GM19023 (cell line): ENCODE measurements at regions not wholly inside any gene's neighbourhood (a gene's known extent, or its start where the extent isn't known, plus 50 kb on each side); places are given as distances from the start of the nearest gene placed in this dataset.
"Not testable (repeated sequence)": the region's sequence is repeated elsewhere in the genome, so short reads cannot be mapped to it uniquely, and the experiment has no call there.

Source experiments
- ATAC-seq: cut with Tn5 transposase; IDR thresholded peaks from one replicate; pipeline ENCODE4 v1.9.1; 2021; ENCODE audit warnings: mild to moderate bottlenecking, moderate library complexity; ENCODE audit not compliant: unreplicated experiment

GRCh38 chr17:45646288-45646988 lies 137.7 kb upstream of the CRHR1 start:
- no peak for ATAC-seq

- no peak for ATAC-seq
Observed at GRCh38 chr17:45648642-45649041, 135.5 kb upstream of the CRHR1 start.

- no peak for ATAC-seq
Observed at GRCh38 chr17:45649796-45650195, 134.3 kb upstream of the CRHR1 start.

DNA sequence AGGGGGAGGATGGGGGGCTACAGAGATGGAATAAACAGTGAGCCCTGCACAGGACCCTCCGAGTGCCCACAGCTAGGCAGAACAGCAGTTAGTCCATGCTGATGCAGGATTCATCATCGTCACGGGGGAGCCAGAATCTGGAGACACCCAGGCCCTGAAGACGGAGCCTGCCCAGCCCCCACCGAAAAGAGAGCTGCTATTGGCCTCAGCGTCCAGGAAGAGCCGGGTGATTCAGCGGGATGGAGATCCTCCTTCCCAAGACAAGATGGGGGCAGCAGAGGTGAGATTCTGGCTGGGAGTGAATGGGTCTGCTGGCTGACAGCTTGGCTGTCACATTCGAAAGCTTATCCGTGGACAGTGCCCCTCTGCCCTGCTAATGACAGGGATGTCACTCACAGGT lies 133.6 kb upstream of the CRHR1 start:
- no peak for ATAC-seq

DNA sequence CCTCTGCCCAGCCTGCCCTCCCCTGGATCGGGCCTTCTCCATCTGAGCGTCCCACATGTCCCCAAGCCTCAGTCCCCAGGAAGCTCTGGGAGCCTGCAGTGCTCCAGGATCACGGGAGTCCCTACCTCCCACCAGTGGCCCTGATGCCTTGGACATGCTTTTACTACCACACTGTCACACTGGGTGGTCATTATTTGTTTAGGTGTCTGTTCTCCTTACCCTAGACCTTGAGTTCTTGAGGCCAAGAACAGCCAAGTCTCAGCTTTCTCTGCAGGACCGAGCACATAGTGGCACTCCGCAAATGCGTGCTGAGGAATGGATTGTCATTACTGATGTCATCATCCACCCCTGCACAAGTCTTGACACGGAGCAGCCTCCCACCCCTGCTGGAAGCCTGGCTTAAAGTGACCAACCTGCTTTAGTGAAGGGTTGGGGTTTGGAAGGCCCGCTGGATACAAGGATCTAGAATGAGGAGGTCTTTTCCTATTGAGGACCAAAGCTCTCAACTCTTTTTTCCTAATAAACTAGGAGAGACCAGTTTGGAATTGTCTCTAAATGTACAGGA lies 132.9 kb upstream of the CRHR1 start:
- no peak for ATAC-seq

DNA sequence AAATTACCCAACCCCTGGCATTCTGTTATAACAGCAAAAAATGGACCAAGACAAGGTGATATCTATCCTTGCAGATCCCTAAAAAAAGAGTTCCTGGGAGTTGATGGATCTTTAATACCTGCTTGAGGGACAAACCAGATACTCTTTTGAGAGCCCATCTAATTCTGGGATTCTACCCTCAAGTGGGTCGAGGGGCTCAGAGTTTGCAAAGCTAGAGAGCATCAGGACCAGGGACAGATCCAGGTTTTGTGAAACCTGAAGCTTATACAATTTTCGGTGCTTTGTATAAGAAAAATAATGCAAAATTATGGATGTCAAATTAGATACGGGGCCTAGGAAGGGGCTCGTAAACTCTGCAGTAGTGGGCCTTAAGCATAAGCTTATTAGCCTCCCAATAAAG lies 130.5 kb upstream of the CRHR1 start:
- no peak for ATAC-seq

- no peak for ATAC-seq
Observed at GRCh38 chr17:45656527-45657181, 127.5 kb upstream of the CRHR1 start.

GRCh38 chr17:45660474-45660873 lies 123.6 kb upstream of the CRHR1 start:
- ATAC-seq: no peak

GRCh38 chr17:45662432-45662831 lies 121.7 kb upstream of the CRHR1 start:
- ATAC-seq: no peak

- ATAC-seq: no peak
Observed at GRCh38 chr17:45663772-45664171, 120.3 kb upstream of the CRHR1 start.

- no peak for ATAC-seq
Observed at GRCh38 chr17:45664921-45665320, 119.2 kb upstream of the CRHR1 start.

GRCh38 chr17:45666046-45666600 lies 118.0 kb upstream of the CRHR1 start:
- ATAC-seq: no peak

DNA sequence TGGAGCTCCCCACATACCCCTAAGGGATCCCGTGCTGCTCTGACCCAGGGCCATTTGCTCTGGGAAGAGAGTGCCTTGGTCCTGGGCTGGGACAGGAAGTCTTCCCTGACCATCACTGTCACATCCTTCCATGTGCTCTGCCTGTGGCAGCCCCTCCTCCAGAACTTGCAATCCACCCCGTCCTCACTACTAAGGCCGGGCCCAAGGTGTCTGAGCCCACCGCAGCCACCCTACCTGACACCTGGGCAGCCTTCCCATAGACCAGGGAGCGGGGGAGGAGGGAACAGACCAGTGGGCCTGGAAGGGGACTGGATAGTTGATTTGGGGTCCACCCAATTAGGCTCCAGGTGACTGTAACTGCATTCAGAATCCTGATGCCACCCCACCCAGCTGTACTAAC lies 117.5 kb upstream of the CRHR1 start:
- ATAC-seq: no peak

- no peak for ATAC-seq
Observed at GRCh38 chr17:45667591-45668171, 116.4 kb upstream of the CRHR1 start.

GRCh38 chr17:45668316-45668715 lies 115.8 kb upstream of the CRHR1 start:
- no peak for ATAC-seq

DNA sequence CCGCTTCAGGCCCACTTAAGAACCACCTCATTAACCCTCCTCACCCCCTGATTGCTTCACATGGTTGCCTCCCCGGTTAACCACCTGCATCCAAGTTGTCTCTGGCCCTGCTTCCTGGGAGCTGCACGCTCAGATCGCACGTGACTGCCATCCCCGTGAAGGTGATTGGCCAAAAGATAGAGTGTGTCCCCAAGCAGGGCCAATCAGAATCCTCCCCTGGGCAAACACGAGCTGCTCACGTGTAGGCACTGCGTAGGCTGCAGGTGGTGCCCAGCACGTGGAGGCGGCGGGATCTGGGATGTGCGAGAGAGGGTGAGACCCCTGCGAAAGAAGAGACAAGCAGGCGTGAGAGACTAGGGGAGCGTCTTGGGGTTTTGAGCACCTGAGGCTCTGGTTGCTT lies 111.8 kb upstream of the CRHR1 start:
- ATAC-seq: no peak

- no peak for ATAC-seq
Observed at GRCh38 chr17:45672792-45673191, 111.3 kb upstream of the CRHR1 start.

DNA sequence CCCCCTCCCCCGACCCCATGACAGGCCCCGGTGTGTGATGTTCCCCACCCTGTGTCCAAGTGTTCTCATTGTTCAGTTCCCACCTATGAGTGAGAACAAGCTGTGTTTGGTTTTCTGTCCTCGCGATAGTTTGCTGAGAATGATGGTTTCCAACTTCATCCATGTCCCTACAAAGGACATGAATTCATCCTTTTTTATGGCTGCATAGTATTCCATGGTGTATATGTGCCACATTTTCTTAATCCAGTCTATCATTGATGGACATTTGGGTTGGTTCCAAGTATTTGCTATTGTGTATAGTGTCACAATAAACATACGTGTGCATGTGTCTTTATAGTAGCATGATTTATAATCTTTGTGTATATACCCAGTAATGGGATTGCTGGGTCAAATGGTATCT lies 110.4 kb upstream of the CRHR1 start:
- not testable (repeated sequence) for ATAC-seq

GRCh38 chr17:45675012-45675411 lies 109.1 kb upstream of the CRHR1 start:
- no peak for ATAC-seq

- no peak for ATAC-seq
Observed at GRCh38 chr17:45675892-45676291, 108.2 kb upstream of the CRHR1 start.

- no peak for ATAC-seq
Observed at GRCh38 chr17:45676695-45677094, 107.4 kb upstream of the CRHR1 start.

DNA sequence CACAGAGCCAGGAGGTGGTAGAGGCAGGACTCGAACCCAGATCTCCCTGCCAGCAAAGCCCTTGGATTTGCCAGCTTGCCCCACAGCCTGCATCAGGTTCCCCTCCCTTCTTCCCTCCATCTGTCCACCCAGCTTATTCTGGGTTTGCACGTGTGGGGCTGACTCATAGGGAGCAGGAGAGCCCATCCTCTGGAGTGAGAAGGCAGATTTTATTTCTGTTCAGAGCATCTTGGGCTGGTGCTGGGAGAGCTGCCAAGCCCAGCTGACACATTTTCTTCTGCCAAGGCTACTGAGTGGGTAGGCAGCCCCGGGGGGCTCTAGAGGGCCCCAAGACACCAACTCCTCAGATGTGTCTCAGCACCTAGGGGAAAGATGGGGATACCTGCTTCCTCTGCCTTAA lies 106.3 kb upstream of the CRHR1 start:
- no peak for ATAC-seq
